GM12892 (cell line): ENCODE measurements at regions not wholly inside any gene's neighbourhood (a gene's known extent, or its start where the extent isn't known, plus 50 kb on each side); places are given as distances from the start of the nearest gene placed in this dataset.

Source experiments
- POLR2A ChIP-seq: IDR thresholded peaks from 2 replicates; pipeline ENCODE4 v1.6.1; 2011; ENCODE audit warnings: low read depth, low read length, control low read depth
- POLR2AphosphoS5 ChIP-seq: IDR thresholded peaks from 2 replicates; pipeline ENCODE4 v1.6.1; 2011; ENCODE audit warnings: low read depth, low read length, control low read depth
- TAF1 ChIP-seq: IDR thresholded peaks from 2 replicates; pipeline ENCODE4 v1.6.1; 2011; ENCODE audit warnings: low read depth, mild to moderate bottlenecking, control low read depth, low read length, borderline replicate concordance

- no peak for TF ChIP-seq TAF1
- TF ChIP-seq POLR2A = no peak
- no peak for TF ChIP-seq POLR2AphosphoS5
Measured at GRCh38 chr6:139721954-139722353, 347.5 kb upstream of the CITED2 start.
